ENCODE measurements at regions not wholly inside any gene's neighbourhood (a gene's known extent, or its start where the extent isn't known, plus 50 kb on each side); places are given as distances from the start of the nearest gene placed in this dataset.

DNA sequence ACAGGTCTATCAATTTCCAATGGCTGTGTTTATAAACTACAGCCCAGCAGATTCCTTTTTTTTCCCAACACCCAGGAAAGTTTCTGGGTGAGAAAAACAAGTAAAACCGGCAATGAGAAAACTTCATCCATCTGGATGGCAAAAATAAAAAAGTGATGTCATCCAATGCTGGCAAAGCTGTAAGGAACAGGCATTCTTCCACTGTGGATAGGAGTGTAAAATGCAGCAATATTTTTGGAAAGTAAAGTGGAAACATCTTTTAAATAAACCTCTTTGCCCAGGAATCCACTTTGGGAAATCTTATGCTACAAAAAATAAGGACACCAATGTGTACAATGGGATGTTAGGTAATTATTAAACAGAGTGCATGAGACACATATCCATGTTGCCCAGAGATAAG is 102.1 kb upstream of the NT5E start:
- TF ChIP-seq, protein P1, sequence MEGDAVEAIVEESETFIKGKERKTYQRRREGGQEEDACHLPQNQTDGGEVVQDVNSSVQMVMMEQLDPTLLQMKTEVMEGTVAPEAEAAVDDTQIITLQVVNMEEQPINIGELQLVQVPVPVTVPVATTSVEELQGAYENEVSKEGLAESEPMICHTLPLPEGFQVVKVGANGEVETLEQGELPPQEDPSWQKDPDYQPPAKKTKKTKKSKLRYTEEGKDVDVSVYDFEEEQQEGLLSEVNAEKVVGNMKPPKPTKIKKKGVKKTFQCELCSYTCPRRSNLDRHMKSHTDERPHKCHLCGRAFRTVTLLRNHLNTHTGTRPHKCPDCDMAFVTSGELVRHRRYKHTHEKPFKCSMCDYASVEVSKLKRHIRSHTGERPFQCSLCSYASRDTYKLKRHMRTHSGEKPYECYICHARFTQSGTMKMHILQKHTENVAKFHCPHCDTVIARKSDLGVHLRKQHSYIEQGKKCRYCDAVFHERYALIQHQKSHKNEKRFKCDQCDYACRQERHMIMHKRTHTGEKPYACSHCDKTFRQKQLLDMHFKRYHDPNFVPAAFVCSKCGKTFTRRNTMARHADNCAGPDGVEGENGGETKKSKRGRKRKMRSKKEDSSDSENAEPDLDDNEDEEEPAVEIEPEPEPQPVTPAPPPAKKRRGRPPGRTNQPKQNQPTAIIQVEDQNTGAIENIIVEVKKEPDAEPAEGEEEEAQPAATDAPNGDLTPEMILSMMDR (IDR thresholded peaks at IDR 0.05) = no peak
- TF ChIP-seq EP300 (IDR thresholded peaks at IDR 0.05) (no peak), POLR2A (IDR thresholded peaks at IDR 0.05) (no peak)
